ENCODE measurements at regions not wholly inside any gene's neighbourhood (a gene's known extent, or its start where the extent isn't known, plus 50 kb on each side); places are given as distances from the start of the nearest gene placed in this dataset.

DNA sequence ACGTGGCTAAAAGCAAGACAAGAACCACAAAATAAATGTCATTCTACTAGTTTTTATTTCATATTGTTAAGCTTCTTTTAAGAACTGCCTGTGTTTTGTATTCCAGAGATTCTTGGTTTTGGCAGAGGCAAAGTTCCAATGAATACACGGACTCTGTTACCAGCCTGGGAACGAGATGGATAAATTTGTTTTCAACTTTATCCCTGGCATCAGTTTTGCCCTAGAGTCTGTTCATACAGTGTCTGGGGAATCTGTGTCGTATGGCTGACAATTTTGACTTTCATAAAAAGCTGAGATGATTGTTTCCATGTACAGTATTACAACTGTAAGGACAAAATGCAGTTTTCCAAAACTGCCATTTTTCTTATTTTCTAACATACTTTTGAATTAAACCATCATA is 327.6 kb downstream of the TBC1D4 start:
- no peaks in the 10 kb centered on the region for H3K27me3 ChIP-seq (ENCODE audit: insufficient read depth, low read length)
- no peak overlapping the region for H3K4me3 ChIP-seq (ENCODE audit: low read length)
- no peaks in the 10 kb centered on the region for H3K9me3 ChIP-seq (ENCODE audit: low read depth, low read length)
- no peaks in the 10 kb centered on the region for H3K4me1 ChIP-seq (ENCODE audit: insufficient read depth, low read length)

DNA sequence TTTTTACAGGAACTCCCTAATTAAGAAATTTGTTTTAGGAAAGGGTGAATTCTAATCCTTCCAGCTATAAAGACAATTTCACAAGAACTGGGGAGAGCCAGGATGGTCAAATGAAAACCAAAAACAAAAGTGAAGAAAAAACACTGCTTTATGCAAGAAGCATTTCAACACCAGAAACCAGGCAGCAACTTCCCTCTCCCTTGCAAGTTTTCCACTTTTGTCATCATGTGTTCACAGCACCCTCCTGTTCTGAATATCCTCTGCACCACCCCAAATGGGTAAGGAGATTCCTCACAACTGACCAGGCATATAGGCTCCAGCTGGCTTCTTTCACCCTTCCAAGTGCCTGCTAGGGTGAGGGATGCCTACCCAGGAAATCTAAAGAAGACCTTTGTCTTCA is 328.1 kb downstream of the TBC1D4 start:
- Histone ChIP-seq H3K9me3 (ENCODE audit: low read depth, low read length) (no peaks in the 10 kb centered on the region), H3K4me1 (ENCODE audit: insufficient read depth, low read length) (no peaks in the 10 kb centered on the region), H3K4me3 (ENCODE audit: low read length) (no peak overlapping the region)

DNA sequence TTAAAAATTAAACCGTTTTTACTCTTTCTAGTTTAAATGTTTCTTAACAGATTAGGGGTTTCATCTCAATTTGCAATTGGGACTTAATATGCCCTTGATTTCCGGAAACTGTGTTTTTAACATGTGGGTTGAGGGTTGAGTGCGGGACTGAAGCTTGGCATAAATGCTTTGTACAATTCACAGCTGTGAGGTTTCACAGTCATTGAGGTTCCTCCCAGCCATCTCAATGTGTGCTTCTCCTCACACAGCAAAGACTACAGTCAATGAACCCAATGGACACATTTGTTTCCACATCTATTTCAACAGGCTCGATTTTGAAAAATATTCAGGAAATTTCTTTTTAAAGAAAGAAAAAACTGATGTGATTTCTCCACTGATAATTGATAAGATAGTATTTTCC is 328.6 kb downstream of the TBC1D4 start:
- Histone ChIP-seq H3K4me3 (ENCODE audit: low read length) (no peak overlapping the region), H3K4me1 (ENCODE audit: insufficient read depth, low read length) (no peaks in the 10 kb centered on the region), H3K9me3 (ENCODE audit: low read depth, low read length) (no peaks in the 10 kb centered on the region), H3K27me3 (ENCODE audit: insufficient read depth, low read length) (no peaks in the 10 kb centered on the region)

More for the DNA sequence above, 328.1 kb downstream of the TBC1D4 start:
- H3K27me3 ChIP-seq (ENCODE audit: insufficient read depth, low read length): no peaks in the 10 kb centered on the region

DNA sequence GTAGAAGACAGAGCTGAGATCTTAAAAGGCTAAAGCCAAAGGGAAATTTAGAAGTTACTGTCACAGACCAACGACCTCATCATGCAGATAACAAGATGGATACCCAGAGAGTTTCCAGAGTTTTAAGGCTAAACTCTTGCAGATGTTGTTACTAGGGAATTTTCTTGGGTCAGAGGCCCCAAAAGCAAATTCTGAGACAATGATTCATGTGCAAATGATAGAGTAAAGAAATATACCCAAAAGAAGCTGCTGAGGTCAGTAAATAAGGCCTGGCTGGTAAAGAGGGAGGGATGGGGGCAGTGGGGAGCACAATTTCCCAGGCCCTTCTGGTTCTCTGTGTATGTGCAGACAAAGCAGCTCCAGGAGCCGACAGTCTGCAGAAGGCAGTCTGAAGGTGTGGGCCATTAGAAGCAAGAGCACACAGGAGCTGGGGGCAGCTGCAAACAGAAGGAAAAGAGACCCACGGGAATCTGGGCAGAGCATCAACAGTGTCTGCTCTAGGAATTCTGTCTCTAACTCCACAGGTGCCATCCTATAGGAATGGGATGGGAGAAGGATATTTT is 330.8 kb downstream of the TBC1D4 start:
- H3K27me3 ChIP-seq (ENCODE audit: insufficient read depth, low read length): no peaks in the 10 kb centered on the region
- no peaks in the 10 kb centered on the region for H3K4me1 ChIP-seq (ENCODE audit: insufficient read depth, low read length)
- no peak overlapping the region for H3K4me3 ChIP-seq (ENCODE audit: low read length)
- H3K9me3 ChIP-seq (ENCODE audit: low read depth, low read length): no peaks in the 10 kb centered on the region

DNA sequence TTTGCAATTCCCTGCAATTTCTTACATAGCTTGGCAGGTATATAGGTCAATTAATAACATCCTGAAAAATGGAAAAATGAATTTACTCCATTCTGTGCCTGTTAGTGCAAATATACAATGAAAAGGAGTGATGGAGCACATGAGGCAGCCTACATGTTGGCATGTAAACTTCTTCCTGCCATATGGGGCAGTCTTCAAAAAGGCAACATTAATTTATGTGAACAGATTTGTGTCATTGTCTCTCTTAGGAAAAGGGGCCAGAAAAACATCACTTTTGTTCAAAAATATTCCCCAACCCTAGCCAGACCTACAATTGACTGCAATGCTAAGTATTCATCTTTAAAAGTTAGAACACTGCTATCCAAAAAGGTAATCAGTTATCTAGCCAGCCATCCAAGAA is 332.2 kb downstream of the TBC1D4 start:
- H3K4me3 ChIP-seq (ENCODE audit: low read length): no peak overlapping the region
- H3K4me1 ChIP-seq (ENCODE audit: insufficient read depth, low read length): no peaks in the 10 kb centered on the region
- H3K9me3 ChIP-seq (ENCODE audit: low read depth, low read length): no peaks in the 10 kb centered on the region
- no peaks in the 10 kb centered on the region for H3K27me3 ChIP-seq (ENCODE audit: insufficient read depth, low read length)

DNA sequence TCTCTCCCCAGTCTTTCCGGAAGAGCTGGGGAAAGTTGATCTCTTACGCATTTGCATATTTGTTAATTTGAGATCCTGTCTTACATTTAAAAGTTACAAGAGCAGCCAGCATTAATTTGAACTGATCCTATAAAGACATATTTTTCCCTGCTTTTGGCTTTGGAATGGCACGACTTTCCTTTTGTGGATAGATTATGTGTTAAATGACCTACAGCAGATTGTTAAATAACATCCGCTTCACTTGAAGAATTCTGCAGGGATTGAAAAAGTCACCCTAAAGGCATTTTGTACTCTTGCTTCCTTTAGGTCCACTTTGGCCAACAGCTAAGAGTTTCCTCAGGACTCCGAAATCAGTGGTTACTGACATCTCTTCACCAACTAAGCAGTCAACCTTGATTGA is 334.0 kb downstream of the TBC1D4 start:
- Histone ChIP-seq H3K4me3 (ENCODE audit: low read length) (no peak overlapping the region), H3K27me3 (ENCODE audit: insufficient read depth, low read length) (no peaks in the 10 kb centered on the region), H3K4me1 (ENCODE audit: insufficient read depth, low read length) (no peaks in the 10 kb centered on the region), H3K9me3 (ENCODE audit: low read depth, low read length) (no peaks in the 10 kb centered on the region)

DNA sequence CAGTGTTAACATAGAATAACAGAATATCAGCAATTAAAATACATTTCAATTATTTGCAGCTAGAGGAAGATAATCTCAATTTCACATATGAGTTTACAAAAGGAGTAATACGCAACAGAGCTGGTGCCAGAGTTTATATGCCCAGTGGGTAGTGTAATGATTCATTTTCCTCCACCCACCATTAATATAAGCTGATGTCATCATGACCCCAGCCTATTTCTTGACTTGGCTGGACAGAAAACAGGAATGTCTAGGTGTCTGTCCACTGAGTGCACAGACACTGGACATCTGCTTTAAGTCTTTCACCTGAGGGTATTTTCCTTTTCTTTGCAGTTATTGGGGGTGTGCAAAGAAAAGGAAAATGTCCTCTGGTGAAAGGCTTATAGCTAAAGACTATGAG is 335.5 kb downstream of the TBC1D4 start:
- no peak overlapping the region for H3K4me3 ChIP-seq (ENCODE audit: low read length)
- no peaks in the 10 kb centered on the region for H3K27me3 ChIP-seq (ENCODE audit: insufficient read depth, low read length)
- no peaks in the 10 kb centered on the region for H3K4me1 ChIP-seq (ENCODE audit: insufficient read depth, low read length)

DNA sequence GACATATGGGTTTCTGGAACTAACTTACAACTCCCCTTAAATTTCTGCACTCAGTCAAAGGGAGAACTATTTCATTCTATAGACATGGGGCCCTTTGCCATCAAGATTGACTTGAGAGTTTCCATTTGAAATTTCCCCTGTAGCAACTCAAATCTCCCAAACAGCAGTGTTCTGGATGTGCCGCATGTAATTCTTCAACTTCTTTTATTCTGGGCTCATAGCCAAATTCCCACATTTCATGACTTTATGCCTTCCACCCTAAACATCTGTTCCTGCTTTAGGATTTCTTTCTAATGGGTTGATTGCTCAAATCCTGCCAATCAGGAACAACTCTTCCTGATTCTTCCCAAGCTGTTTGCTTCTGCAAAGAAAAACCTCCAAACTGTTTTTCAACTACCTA is 336.0 kb downstream of the TBC1D4 start:
- H3K9me3 ChIP-seq (ENCODE audit: low read depth, low read length): no peaks in the 10 kb centered on the region
- no peaks in the 10 kb centered on the region for H3K4me1 ChIP-seq (ENCODE audit: insufficient read depth, low read length)
- no peak overlapping the region for H3K4me3 ChIP-seq (ENCODE audit: low read length)
- no peaks in the 10 kb centered on the region for H3K27me3 ChIP-seq (ENCODE audit: insufficient read depth, low read length)

More for the DNA sequence above, 335.5 kb downstream of the TBC1D4 start:
- H3K9me3 ChIP-seq (ENCODE audit: low read depth, low read length): no peaks in the 10 kb centered on the region

DNA sequence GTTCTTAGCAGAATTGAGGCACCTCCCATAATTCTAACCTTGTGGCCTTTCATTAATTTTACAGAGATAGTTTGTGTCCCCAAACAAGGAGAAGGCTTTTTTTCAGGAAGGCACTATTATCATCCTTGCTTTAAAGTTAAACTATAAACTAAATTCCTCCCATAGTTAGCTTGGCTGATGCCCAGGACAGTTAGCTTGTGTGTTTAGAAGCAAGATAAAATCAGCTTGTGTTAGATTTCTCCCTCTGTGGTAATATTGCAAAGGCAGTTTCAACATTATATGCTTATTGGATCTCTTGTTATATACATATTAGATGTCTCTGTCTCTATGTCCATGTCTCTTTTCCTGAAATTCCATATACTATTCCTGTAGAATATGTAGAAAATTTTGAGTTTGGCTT is 342.7 kb downstream of the TBC1D4 start:
- no peaks in the 10 kb centered on the region for H3K27me3 ChIP-seq (ENCODE audit: insufficient read depth, low read length)
- no peak overlapping the region for H3K4me3 ChIP-seq (ENCODE audit: low read length)
- H3K4me1 ChIP-seq (ENCODE audit: insufficient read depth, low read length): no peaks in the 10 kb centered on the region
- no peaks in the 10 kb centered on the region for H3K9me3 ChIP-seq (ENCODE audit: low read depth, low read length)

DNA sequence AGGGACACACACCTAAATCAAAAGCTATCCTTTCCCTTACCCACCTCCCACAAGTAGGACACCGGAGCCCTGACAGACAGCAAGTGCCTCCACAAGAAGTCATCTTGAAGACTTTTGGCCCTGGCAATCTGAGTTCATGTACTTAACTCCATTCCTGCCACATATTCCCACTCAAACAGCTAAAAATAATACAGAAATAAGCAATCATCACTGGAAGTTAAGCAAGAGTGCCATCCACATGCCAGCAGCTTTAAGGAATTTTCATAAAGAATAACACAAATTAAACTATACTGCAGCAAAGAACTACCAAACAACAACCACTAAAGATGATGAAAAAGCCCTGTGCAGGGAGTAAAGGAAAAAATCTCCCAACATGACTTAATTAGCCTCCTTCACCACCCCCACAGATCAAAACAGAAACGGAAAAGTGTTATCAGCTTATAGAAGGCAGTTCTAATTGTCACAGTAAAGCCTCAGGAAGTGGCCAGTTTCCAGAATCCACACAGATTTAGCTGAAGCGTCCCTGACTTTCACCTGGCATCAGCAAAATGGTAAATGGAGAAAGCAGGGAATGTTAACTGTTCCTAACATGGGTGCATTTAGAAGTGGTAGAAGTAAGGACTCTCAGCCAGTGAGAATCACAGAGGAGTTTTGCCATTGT is 343.9 kb downstream of the TBC1D4 start:
- Histone ChIP-seq H3K9me3 (ENCODE audit: low read depth, low read length) (no peaks in the 10 kb centered on the region), H3K4me3 (ENCODE audit: low read length) (no peak overlapping the region), H3K27me3 (ENCODE audit: insufficient read depth, low read length) (no peaks in the 10 kb centered on the region), H3K4me1 (ENCODE audit: insufficient read depth, low read length) (no peaks in the 10 kb centered on the region)

DNA sequence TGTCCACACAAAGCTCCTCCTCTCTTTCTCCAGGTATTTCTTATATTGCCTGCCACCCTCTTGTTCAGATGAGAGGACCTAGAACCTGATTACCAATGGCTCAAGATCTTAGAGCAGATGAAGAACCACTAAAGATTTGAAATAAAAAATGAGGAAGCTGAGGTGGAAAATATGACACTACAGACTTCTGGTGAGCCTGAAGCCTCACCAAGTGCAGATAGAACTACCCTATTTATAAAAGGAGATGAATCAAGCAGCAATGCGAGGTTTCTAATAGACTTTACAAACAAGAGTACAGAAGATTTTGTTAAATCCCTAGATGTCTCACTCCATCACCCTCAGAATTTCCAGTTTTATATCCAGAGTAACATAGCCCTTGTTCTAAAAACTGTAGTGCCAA is 345.8 kb downstream of the TBC1D4 start:
- Histone ChIP-seq H3K4me3 (ENCODE audit: low read length) (no peak overlapping the region), H3K4me1 (ENCODE audit: insufficient read depth, low read length) (no peaks in the 10 kb centered on the region), H3K27me3 (ENCODE audit: insufficient read depth, low read length) (no peaks in the 10 kb centered on the region), H3K9me3 (ENCODE audit: low read depth, low read length) (no peaks in the 10 kb centered on the region)

DNA sequence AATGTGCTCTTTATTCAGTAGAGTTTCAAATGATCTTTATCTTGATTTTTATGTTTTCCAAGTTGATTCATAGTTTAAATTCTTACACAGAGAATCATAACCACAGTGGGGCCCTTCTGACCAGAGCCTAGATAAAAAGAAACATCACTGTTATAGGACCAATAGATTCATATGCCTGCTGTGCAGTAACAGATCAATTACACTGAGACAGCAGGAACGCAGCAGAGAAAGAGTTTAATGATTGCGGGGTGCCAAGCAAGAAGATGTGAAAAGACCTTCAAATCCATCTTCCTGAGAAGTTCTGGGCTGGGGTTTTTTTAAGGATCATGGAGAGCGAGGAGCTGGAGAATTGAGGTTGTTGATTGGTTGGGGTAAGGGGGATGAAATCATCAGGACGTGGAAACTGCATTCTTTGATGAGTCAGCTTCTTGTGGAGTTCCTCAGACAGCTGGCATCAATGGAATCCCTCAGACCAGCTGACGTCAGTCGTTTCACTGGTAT is 346.6 kb downstream of the TBC1D4 start:
- Histone ChIP-seq H3K9me3 (ENCODE audit: low read depth, low read length) (no peaks in the 10 kb centered on the region), H3K4me3 (ENCODE audit: low read length) (no peak overlapping the region), H3K27me3 (ENCODE audit: insufficient read depth, low read length) (no peaks in the 10 kb centered on the region), H3K4me1 (ENCODE audit: insufficient read depth, low read length) (no peaks in the 10 kb centered on the region)

DNA sequence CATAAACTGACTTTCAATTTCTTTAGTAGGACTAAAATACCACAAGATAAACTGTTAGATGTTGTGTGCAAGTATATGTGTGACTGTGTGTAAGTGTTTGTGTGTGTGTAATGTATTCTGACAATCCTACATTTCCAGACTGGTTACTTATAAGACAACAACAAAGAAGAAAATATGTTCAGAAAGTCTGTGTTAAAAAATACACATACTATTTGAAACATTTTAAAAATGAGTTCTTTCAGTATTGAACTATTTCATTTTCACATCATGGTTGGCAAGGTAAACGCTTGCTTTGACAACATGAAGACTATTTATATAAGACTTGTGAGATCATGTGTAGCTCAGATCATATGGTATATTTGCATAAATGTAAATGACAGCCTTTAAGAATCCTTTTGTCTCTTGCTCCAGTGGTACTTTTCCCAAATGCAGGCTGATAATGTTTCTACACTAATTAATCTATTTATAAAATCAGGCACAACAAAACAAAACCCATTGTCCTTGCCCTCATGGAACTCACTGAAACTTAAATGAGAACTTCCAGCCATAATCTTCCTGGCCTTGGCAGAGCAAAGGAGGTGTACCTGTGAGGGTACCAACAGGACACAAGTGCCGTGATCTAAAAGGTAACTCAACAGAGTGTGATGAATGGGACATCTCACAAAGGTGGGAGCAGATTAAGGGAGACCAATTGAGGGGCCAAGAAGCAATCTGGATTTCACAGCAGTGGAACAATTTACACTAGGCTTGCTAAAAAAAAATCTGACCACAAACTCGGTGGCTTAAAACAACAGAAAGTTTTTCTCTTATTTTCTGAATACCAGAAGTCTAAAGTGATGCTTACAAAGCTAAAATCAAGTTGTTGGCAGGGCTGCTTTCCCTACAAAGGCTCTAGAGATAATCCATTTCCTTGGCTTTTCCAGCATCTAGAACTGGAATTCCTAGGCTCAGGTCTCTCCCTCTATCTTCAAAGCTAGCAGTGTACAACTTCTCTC is 349.0 kb downstream of the TBC1D4 start:
- no peaks in the 10 kb centered on the region for H3K27me3 ChIP-seq (ENCODE audit: insufficient read depth, low read length)
- H3K9me3 ChIP-seq (ENCODE audit: low read depth, low read length): no peaks in the 10 kb centered on the region
- no peaks in the 10 kb centered on the region for H3K4me1 ChIP-seq (ENCODE audit: insufficient read depth, low read length)
- H3K4me3 ChIP-seq (ENCODE audit: low read length): no peak overlapping the region

DNA sequence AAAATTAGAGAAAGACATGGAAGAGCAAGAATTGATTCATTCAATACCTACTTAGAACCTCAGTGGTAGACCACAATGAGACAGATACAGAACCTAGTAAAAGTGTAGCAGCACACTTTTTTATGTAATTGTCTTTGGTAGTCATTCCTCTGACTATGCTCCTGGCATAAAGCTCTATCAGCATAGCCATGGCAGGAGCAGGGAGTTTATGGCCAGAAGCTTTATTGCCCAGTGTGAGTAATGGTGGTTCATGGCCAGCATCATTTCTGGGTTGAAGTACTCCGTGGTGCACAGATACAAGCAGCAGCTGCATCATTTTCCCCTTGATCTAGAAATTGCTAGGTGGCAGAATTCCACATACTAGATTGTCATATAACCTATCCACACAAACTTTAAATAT is 352.6 kb downstream of the TBC1D4 start:
- no peaks in the 10 kb centered on the region for H3K9me3 ChIP-seq (ENCODE audit: low read depth, low read length)
- no peaks in the 10 kb centered on the region for H3K27me3 ChIP-seq (ENCODE audit: insufficient read depth, low read length)
- H3K4me1 ChIP-seq (ENCODE audit: insufficient read depth, low read length): no peaks in the 10 kb centered on the region
- no peak overlapping the region for H3K4me3 ChIP-seq (ENCODE audit: low read length)

DNA sequence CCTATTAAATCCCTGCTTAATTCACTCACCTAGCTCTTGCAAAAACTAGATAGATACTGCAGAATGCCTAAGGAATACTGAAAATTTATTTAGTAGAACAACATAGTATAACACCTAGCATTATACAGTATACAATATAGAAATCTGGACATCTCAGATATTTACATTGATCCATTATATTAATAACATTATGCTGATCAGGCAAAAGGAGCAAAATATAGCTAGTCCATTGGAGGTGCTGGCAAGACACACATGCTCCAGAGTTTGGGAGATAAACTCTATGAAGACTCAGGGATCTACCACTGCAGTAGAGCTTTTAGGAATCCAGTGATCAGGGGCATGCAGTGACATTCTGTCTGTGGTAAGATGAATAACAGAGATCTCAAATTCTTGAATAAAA is 357.6 kb downstream of the TBC1D4 start:
- Histone ChIP-seq H3K4me1 (ENCODE audit: insufficient read depth, low read length) (no peaks in the 10 kb centered on the region), H3K4me3 (ENCODE audit: low read length) (no peak overlapping the region), H3K9me3 (ENCODE audit: low read depth, low read length) (no peaks in the 10 kb centered on the region), H3K27me3 (ENCODE audit: insufficient read depth, low read length) (no peaks in the 10 kb centered on the region)
